Mesenchymal stem cell (in vitro differentiated cells and primary cell): ENCODE measurements at regions not wholly inside any gene's neighbourhood (a gene's known extent, or its start where the extent isn't known, plus 50 kb on each side); places are given as distances from the start of the nearest gene placed in this dataset.
"Not testable (repeated sequence)": the region's sequence is repeated elsewhere in the genome, so short reads cannot be mapped to it uniquely, and the experiment has no call there.

Experiments
- DNase-seq: peaks from one replicate; pipeline ENCODE4 v3.0.0-alpha.2; 2013
- H2AFZ ChIP-seq: one replicate; pipeline ENCODE4 v1.6.1; 2013; ENCODE audit warnings: low read depth, mild to moderate bottlenecking, control low read depth, inconsistent platforms, low read length, moderate library complexity
- H2AK5ac ChIP-seq: 2 replicates; pipeline ENCODE4 v1.6.1; 2013; ENCODE audit warnings: low read length, moderate library complexity, mild to moderate bottlenecking, inconsistent platforms; ENCODE audit not compliant: severe bottlenecking
- H2BK120ac ChIP-seq: one replicate; pipeline ENCODE4 v1.6.1; 2013; ENCODE audit warnings: low read depth, mild to moderate bottlenecking, inconsistent platforms, low read length, moderate library complexity
- H2BK12ac ChIP-seq, 2 experiments: one replicate each; pipeline ENCODE4 v1.6.1; 2013; ENCODE audit warnings: inconsistent platforms in 2 of 2, low read length in 2 of 2, mild to moderate bottlenecking in 2 of 2, moderate library complexity in 2 of 2, control low read depth in 1 of 2
- H2BK15ac ChIP-seq: one replicate; pipeline ENCODE4 v1.6.1; 2013; ENCODE audit warnings: mild to moderate bottlenecking, low read depth, inconsistent platforms; ENCODE audit not compliant: poor library complexity, severe bottlenecking
- H2BK5ac ChIP-seq: 2 replicates; pipeline ENCODE4 v1.6.1; 2013; ENCODE audit warnings: low read depth, mild to moderate bottlenecking, low read length, control low read depth, inconsistent platforms; ENCODE audit not compliant: poor library complexity, severe bottlenecking
- H3K14ac ChIP-seq, 2 experiments: one replicate each; pipeline ENCODE4 v1.6.1; 2013; ENCODE audit warnings: inconsistent platforms in 2 of 2, low read length in 2 of 2, control low read depth in 1 of 2, mild to moderate bottlenecking in 1 of 2, moderate library complexity in 1 of 2
- H3K18ac ChIP-seq, 2 experiments: one replicate each; pipeline ENCODE4 v1.6.1; 2013; ENCODE audit warnings: inconsistent platforms in 2 of 2, low read length in 2 of 2, control low read depth in 1 of 2, low read depth in 1 of 2, mild to moderate bottlenecking in 1 of 2
- H3K23ac ChIP-seq, 2 experiments: one replicate each; pipeline ENCODE4 v1.6.1; 2013; ENCODE audit warnings: inconsistent platforms in 2 of 2, low read length in 2 of 2, mild to moderate bottlenecking in 2 of 2, moderate library complexity in 2 of 2, control low read depth in 1 of 2
- H3K27ac ChIP-seq: 2 replicates; pipeline ENCODE4 v1.5.1; 2013; ENCODE audit warnings: mild to moderate bottlenecking, moderate library complexity, low read length, control low read depth, inconsistent platforms; ENCODE audit not compliant: poor library complexity, severe bottlenecking
- H3K27me3 ChIP-seq, 2 experiments: 2 replicates each; pipeline versions ENCODE4 v1.6.1 to v1.7.0; 2013; ENCODE audit warnings: low read length in 2 of 2, mild to moderate bottlenecking in 2 of 2, moderate library complexity in 2 of 2, control low read depth in 1 of 2, inconsistent platforms in 1 of 2; ENCODE audit not compliant: control insufficient read depth in 1 of 2, insufficient read depth in 1 of 2
- H3K36me3 ChIP-seq, 2 experiments: 2 replicates each; pipeline versions ENCODE4 v1.6.1 to v1.7.0; 2013; ENCODE audit warnings: low read length in 2 of 2, control low read depth in 1 of 2, inconsistent platforms in 1 of 2, low read depth in 1 of 2, mild to moderate bottlenecking in 1 of 2; ENCODE audit not compliant: insufficient read depth in 2 of 2, control insufficient read depth in 1 of 2
- H3K4ac ChIP-seq, 2 experiments: one replicate each; pipeline ENCODE4 v1.6.1; 2013; ENCODE audit warnings: inconsistent platforms in 2 of 2, low read length in 2 of 2, mild to moderate bottlenecking in 2 of 2, moderate library complexity in 2 of 2, control low read depth in 1 of 2, low read depth in 1 of 2
- H3K4me1 ChIP-seq: 2 replicates; pipeline ENCODE4 v1.6.1; 2013; ENCODE audit warnings: low read depth, low read length, control low read depth; ENCODE audit not compliant: control insufficient read depth, insufficient read depth
- H3K4me2 ChIP-seq: 2 replicates; pipeline ENCODE4 v1.6.1; 2013; ENCODE audit warnings: low read length, mild to moderate bottlenecking, inconsistent platforms; ENCODE audit not compliant: poor library complexity, severe bottlenecking
- H3K4me3 ChIP-seq, 2 experiments: 2 replicates each; pipeline versions ENCODE4 v1.5.1 to v1.7.0; 2013; ENCODE audit warnings: low read length in 2 of 2, mild to moderate bottlenecking in 2 of 2, control low read depth in 1 of 2, low read depth in 1 of 2; ENCODE audit not compliant: insufficient read depth in 1 of 2
- H3K79me1 ChIP-seq: replicated peaks from 2 replicates; pipeline ENCODE4 v1.6.1; 2013; ENCODE audit warnings: mild to moderate bottlenecking, control low read depth, low read length, inconsistent platforms; ENCODE audit not compliant: poor library complexity, severe bottlenecking
- H3K9ac ChIP-seq: 2 replicates; pipeline ENCODE4 v1.7.0; 2013; ENCODE audit warnings: mild to moderate bottlenecking, low read length, moderate library complexity
- H3K9me3 ChIP-seq: 2 replicates; pipeline ENCODE4 v1.7.0; 2013; ENCODE audit warnings: mild to moderate bottlenecking, low read length; ENCODE audit not compliant: control insufficient read depth
- H4K8ac ChIP-seq: one replicate; pipeline ENCODE4 v1.6.1; 2013; ENCODE audit warnings: inconsistent platforms, mild to moderate bottlenecking, low read length, moderate library complexity
- H4K91ac ChIP-seq: one replicate; pipeline ENCODE4 v1.6.1; 2013; ENCODE audit warnings: mild to moderate bottlenecking, low read length, inconsistent platforms
- WGBS: methylation state at CpG from one replicate; pipeline ENCODE4 v1.1.7; 2013; ENCODE audit warnings: mixed read lengths; 5-methylcytosine and 5-hydroxymethylcytosine counted together

GRCh38 chr1:190019151-190019550 is 458.5 kb downstream of the BRINP3 start:
- H2BK120ac ChIP-seq, H3K36me3 ChIP-seq, H3K4me1 ChIP-seq, H3K18ac ChIP-seq, H2AFZ ChIP-seq, H3K4me2 ChIP-seq, H3K79me1 ChIP-seq, H2BK12ac ChIP-seq, H3K14ac ChIP-seq, H2BK5ac ChIP-seq, H3K23ac ChIP-seq, H4K8ac ChIP-seq, H3K9me3 ChIP-seq, H3K27me3 ChIP-seq, H3K4me3 ChIP-seq, H3K9ac ChIP-seq, H2BK15ac ChIP-seq, H4K91ac ChIP-seq, DNase-seq, H3K27ac ChIP-seq, H3K4ac ChIP-seq, H2AK5ac ChIP-seq: not testable (repeated sequence)
- 92% methylated on average over 16 of the region's 16 CpGs for WGBS

DNA sequence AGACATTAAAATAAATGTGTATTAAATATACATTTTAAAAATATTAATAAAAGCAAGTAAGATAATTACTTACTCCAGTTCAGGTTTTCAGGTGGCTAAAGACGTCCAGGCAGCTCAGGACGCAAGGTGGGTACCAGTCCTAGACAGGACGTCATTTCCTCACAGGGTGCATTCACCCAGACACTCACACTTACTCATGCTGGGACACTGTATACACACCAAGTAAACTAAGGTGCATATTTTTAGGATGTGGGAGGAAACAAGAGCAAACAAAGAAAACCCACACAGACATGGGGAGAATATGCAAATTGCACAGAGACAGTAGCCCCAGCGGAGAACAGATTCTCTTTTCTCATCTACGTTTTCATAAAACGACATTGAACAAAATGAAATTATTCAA is 457.9 kb downstream of the BRINP3 start:
- no peak overlapping the region for H2BK15ac ChIP-seq
- no peak overlapping the region for H2BK120ac ChIP-seq
- no peaks in the 10 kb centered on the region for H3K36me3 ChIP-seq
- H2AFZ ChIP-seq = no peak overlapping the region
- no peak overlapping the region for H4K91ac ChIP-seq
- H3K4me3 ChIP-seq = no peak overlapping the region
- H3K79me1 ChIP-seq = no peaks in the 10 kb centered on the region
- no peak overlapping the region for H2AK5ac ChIP-seq
- no peak overlapping the region for H3K4me2 ChIP-seq
- H3K14ac ChIP-seq = no peak overlapping the region
- H3K4ac ChIP-seq = no peak overlapping the region
- WGBS = 83% methylated on average over 5 of the region's 6 CpGs
- no peak overlapping the region for H3K23ac ChIP-seq
- H3K27me3 ChIP-seq = no peaks in the 10 kb centered on the region
- H3K9me3 ChIP-seq = peaks cover 8% of the 10 kb centered on the region
- no peak overlapping the region for H2BK12ac ChIP-seq
- no peak overlapping the region for H3K18ac ChIP-seq
- no peak overlapping the region for H3K27ac ChIP-seq
- no peak overlapping the region for H4K8ac ChIP-seq
- peaks cover 1% of the 10 kb centered on the region for H3K4me1 ChIP-seq
- no peak overlapping the region for H3K9ac ChIP-seq
- DNase-seq = no peak
- no peak overlapping the region for H2BK5ac ChIP-seq

- no peak overlapping the region for H3K27ac ChIP-seq
- 60% methylated on average over 1 of the region's 3 CpGs for WGBS
- H3K18ac ChIP-seq = no peak overlapping the region
- H3K9ac ChIP-seq = no peak overlapping the region
- no peak overlapping the region for H3K14ac ChIP-seq
- no peak overlapping the region for H3K4me2 ChIP-seq
- H3K23ac ChIP-seq = no peak overlapping the region
- no peak overlapping the region for H2BK15ac ChIP-seq
- no peak overlapping the region for H4K8ac ChIP-seq
- H3K79me1 ChIP-seq = no peaks in the 10 kb centered on the region
- no peak overlapping the region for H3K4me3 ChIP-seq
- no peaks in the 10 kb centered on the region for H3K4me1 ChIP-seq
- no peaks in the 10 kb centered on the region for H3K36me3 ChIP-seq
- DNase-seq = no peak
- H4K91ac ChIP-seq = no peak overlapping the region
- H2BK5ac ChIP-seq = no peak overlapping the region
- H2BK120ac ChIP-seq = no peak overlapping the region
- H3K27me3 ChIP-seq = no peaks in the 10 kb centered on the region
- H3K4ac ChIP-seq = no peak overlapping the region
- H2AK5ac ChIP-seq = no peak overlapping the region
- H2BK12ac ChIP-seq = no peak overlapping the region
- H3K9me3 ChIP-seq = no peaks in the 10 kb centered on the region
- H2AFZ ChIP-seq = no peak overlapping the region
These were observed 455.0 kb downstream of the BRINP3 start for GRCh38 chr1:190022709-190023108.

DNA sequence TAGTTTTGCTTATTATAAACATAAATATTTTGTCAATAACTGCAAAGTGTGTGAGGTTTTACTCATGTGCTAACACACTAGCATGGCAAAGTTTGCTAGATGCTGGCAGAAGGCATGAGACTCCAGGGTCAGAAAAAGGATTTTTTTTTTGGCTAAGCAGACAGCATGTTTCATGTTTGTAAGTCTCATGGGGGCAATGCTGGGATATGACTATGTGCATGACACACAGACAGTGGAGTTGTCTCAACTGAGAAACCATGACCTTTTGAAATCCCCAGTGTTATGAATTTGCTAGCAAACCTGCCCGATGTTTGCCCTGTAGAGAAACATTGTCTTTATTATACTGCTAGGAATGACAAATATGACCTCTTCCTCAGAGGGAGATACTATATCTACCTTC is 448.2 kb downstream of the BRINP3 start:
- Histone ChIP-seq H3K4me2 (no peak overlapping the region), H2AFZ (no peak overlapping the region), H2BK5ac (no peak overlapping the region), H2BK120ac (no peak overlapping the region), H3K23ac (no peak overlapping the region), H4K91ac (no peak overlapping the region), H3K4ac (no peak overlapping the region), H3K27ac (no peak overlapping the region), H3K4me1 (no peaks in the 10 kb centered on the region), H2AK5ac (no peak overlapping the region), H3K36me3 (no peaks in the 10 kb centered on the region), H3K79me1 (no peaks in the 10 kb centered on the region), H3K14ac (no peak overlapping the region), H2BK15ac (no peak overlapping the region), H3K27me3 (no peaks in the 10 kb centered on the region), H3K4me3 (no peak overlapping the region), H3K18ac (no peak overlapping the region), H2BK12ac (no peak overlapping the region), H4K8ac (no peak overlapping the region), H3K9ac (no peak overlapping the region), H3K9me3 (no peaks in the 10 kb centered on the region)
- DNase-seq = no peak
- WGBS = no CpG with 5 or more reads among the region's 1 CpG
